Astrocyte (in vitro differentiated cells and primary cell): ENCODE measurements at regions not wholly inside any gene's neighbourhood (a gene's known extent, or its start where the extent isn't known, plus 50 kb on each side); places are given as distances from the start of the nearest gene placed in this dataset.

Experiments used
- DNase-seq: peaks from one replicate; pipeline ENCODE4 v3.0.0-alpha.2; 2010; ENCODE audit warnings: low read depth
- FAIRE-seq: peaks from 2 replicates; lab custom pipeline; 2011; peaks lifted over from hg19 to GRCh38; lab: Jason Lieb, UNC
- H2AFZ ChIP-seq: 2 replicates; pipeline ENCODE4 v1.6.0; 2012; ENCODE audit warnings: low read depth, low read length, inconsistent platforms
- H3K27ac ChIP-seq: 2 replicates; pipeline ENCODE4 v1.5.1; 2011; ENCODE audit warnings: low read depth, low read length, inconsistent platforms
- H3K27me3 ChIP-seq: 2 replicates; pipeline ENCODE4 v1.6.0; 2011; ENCODE audit warnings: low read length, inconsistent platforms; ENCODE audit not compliant: insufficient read depth
- H3K36me3 ChIP-seq: 2 replicates; pipeline ENCODE4 v1.5.1; 2011; ENCODE audit warnings: low read length, inconsistent platforms; ENCODE audit not compliant: insufficient read depth
- H3K4me1 ChIP-seq: 2 replicates; pipeline ENCODE4 v1.5.1; 2011; ENCODE audit warnings: low read length, inconsistent platforms; ENCODE audit not compliant: insufficient read depth
- H3K4me2 ChIP-seq: 2 replicates; pipeline ENCODE4 v1.6.0; 2012; ENCODE audit warnings: low read length, inconsistent platforms
- H3K4me3 ChIP-seq: 2 replicates; pipeline ENCODE4 v1.5.1; 2011; ENCODE audit warnings: low read depth, mild to moderate bottlenecking, low read length, inconsistent platforms; ENCODE audit not compliant: insufficient read depth
- H3K79me2 ChIP-seq: 2 replicates; pipeline ENCODE4 v1.6.0; 2012; ENCODE audit warnings: mild to moderate bottlenecking, low read length, inconsistent platforms; ENCODE audit not compliant: insufficient read depth
- H3K9ac ChIP-seq: 2 replicates; pipeline ENCODE4 v1.6.0; 2012; ENCODE audit warnings: mild to moderate bottlenecking, low read length, inconsistent platforms
- H3K9me3 ChIP-seq: 2 replicates; pipeline ENCODE4 v1.5.1; 2012; ENCODE audit warnings: low read depth, mild to moderate bottlenecking, low read length, inconsistent platforms; ENCODE audit not compliant: insufficient read depth
- H4K20me1 ChIP-seq: 2 replicates; pipeline ENCODE4 v1.6.0; 2012; ENCODE audit warnings: low read length, inconsistent platforms; ENCODE audit not compliant: insufficient read depth
- H3K27ac Mint-ChIP-seq: one replicate; pipeline ENCODE4 v1.8.0; 2021; ENCODE audit warnings: mild to moderate bottlenecking, mixed read lengths; ENCODE audit not compliant: unreplicated experiment
- H3K27me3 Mint-ChIP-seq: one replicate; pipeline ENCODE4 v1.8.0; 2021; ENCODE audit warnings: low read depth, mixed read lengths; ENCODE audit not compliant: unreplicated experiment
- H3K36me3 Mint-ChIP-seq: one replicate; pipeline ENCODE4 v1.8.0; 2021; ENCODE audit warnings: low read depth, mixed read lengths; ENCODE audit not compliant: unreplicated experiment
- H3K4me1 Mint-ChIP-seq: one replicate; pipeline ENCODE4 v1.8.0; 2021; ENCODE audit warnings: low read depth, mixed read lengths; ENCODE audit not compliant: unreplicated experiment
- H3K4me3 Mint-ChIP-seq: one replicate; pipeline ENCODE4 v1.8.0; 2021; ENCODE audit warnings: mild to moderate bottlenecking, moderate library complexity, mixed read lengths; ENCODE audit not compliant: unreplicated experiment
- H3K9me3 Mint-ChIP-seq: one replicate; pipeline ENCODE4 v1.8.0; 2021; ENCODE audit warnings: mild to moderate bottlenecking, mixed read lengths; ENCODE audit not compliant: unreplicated experiment
- CTCF ChIP-seq: IDR thresholded peaks from 2 replicates; pipeline ENCODE4 v1.5.1; 2011; ENCODE audit warnings: low read depth, mild to moderate bottlenecking, inconsistent platforms, low read length, moderate library complexity; ENCODE audit not compliant: insufficient read depth
- EZH2 ChIP-seq: IDR thresholded peaks from 2 replicates; pipeline ENCODE4 v1.6.1; 2012; ENCODE audit warnings: mild to moderate bottlenecking, low read length, inconsistent platforms; ENCODE audit not compliant: insufficient read depth

DNA sequence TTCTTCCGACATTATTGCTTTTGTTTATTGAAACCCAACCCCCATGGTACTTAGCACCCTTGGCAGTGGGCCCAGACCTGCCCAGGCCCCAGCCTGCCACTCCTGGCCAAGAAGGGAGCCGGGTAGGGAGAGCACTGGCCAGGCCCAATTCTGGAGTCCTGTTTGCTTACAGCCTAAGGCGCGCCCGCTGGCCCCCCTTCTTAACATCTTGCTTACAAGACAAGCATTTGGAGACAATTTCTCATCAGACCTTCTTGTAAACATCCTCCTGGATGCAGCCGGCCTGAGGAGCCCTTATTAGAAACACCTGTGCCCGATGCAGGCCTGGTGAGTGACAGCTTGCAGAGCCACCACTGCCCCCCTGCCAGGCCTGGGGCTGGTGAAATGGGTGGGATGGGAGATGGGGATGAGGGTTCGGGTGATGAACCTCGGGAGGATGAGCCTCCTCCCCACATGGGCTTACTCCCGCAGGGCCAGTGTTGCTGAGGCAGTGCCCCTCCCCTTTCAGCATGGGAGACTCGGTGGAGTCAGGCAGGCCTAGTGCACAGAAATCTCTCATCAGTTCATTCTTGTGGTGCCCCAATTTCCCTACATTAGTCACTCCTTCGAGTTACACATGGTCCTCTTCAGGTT lies 217.5 kb downstream of the CYP26B1 start:
- peaks cover 11% of the 10 kb centered on the region for H3K9me3 Mint-ChIP-seq
- H3K27me3 Mint-ChIP-seq = peaks cover 40% of the 10 kb centered on the region
- FAIRE-seq = no peak

GRCh38 chr2:71929482-71929772 lies 218.2 kb downstream of the CYP26B1 start:
- no peak overlapping the region for H3K4me3 ChIP-seq
- H4K20me1 ChIP-seq = no peaks in the 10 kb centered on the region
- Mint-ChIP-seq H3K4me1 (no peaks in the 10 kb centered on the region), H3K27ac (no peak overlapping the region), H3K36me3 (no peaks in the 10 kb centered on the region), H3K9me3 (peaks cover 14% of the 10 kb centered on the region), H3K4me3 (no peak overlapping the region), H3K27me3 (peaks cover 43% of the 10 kb centered on the region)
- no peaks in the 10 kb centered on the region for H3K36me3 ChIP-seq
- no peak overlapping the region for H3K27ac ChIP-seq
- H3K9me3 ChIP-seq = no peaks in the 10 kb centered on the region
- no peak overlapping the region for H2AFZ ChIP-seq
- H3K4me1 ChIP-seq = no peaks in the 10 kb centered on the region
- no peak overlapping the region for H3K9ac ChIP-seq
- H3K27me3 ChIP-seq = no peaks in the 10 kb centered on the region
- no peaks in the 10 kb centered on the region for H3K79me2 ChIP-seq
- H3K4me2 ChIP-seq = no peak overlapping the region
- FAIRE-seq (no peak), DNase-seq (no peak)
- TF ChIP-seq EZH2 (no peak), CTCF (no peak)

More for the DNA sequence above, 217.5 kb downstream of the CYP26B1 start:
- no peak for DNase-seq
- Histone ChIP-seq H3K9ac (no peak overlapping the region), H3K27ac (no peak overlapping the region), H3K36me3 (no peaks in the 10 kb centered on the region), H3K4me1 (peaks cover under 1% of the 10 kb centered on the region), H3K79me2 (no peaks in the 10 kb centered on the region), H3K9me3 (no peaks in the 10 kb centered on the region), H2AFZ (no peak overlapping the region), H3K27me3 (no peaks in the 10 kb centered on the region), H4K20me1 (no peaks in the 10 kb centered on the region), H3K4me3 (no peak overlapping the region), H3K4me2 (no peak overlapping the region)
- no peaks in the 10 kb centered on the region for H3K4me1 Mint-ChIP-seq
- no peak overlapping the region for H3K27ac Mint-ChIP-seq
- no peak overlapping the region for H3K4me3 Mint-ChIP-seq
- TF ChIP-seq CTCF (no peak), EZH2 (no peak)
- H3K36me3 Mint-ChIP-seq = no peaks in the 10 kb centered on the region

GRCh38 chr2:71928734-71929481 lies 218.8 kb downstream of the CYP26B1 start:
- H3K27me3 Mint-ChIP-seq = peaks cover 39% of the 10 kb centered on the region
- no peak overlapping the region for H3K4me3 ChIP-seq
- H3K4me2 ChIP-seq = no peak overlapping the region

More at GRCh38 chr2:71928734-71929481, 218.8 kb downstream of the CYP26B1 start:
- no peak for FAIRE-seq
- Histone ChIP-seq H3K27me3 (no peaks in the 10 kb centered on the region), H3K27ac (no peak overlapping the region), H2AFZ (no peak overlapping the region), H3K9me3 (no peaks in the 10 kb centered on the region), H3K36me3 (no peaks in the 10 kb centered on the region), H3K9ac (no peak overlapping the region), H3K4me1 (no peaks in the 10 kb centered on the region), H4K20me1 (no peaks in the 10 kb centered on the region), H3K79me2 (no peaks in the 10 kb centered on the region)
- H3K4me1 Mint-ChIP-seq = no peaks in the 10 kb centered on the region
- H3K4me3 Mint-ChIP-seq = no peak overlapping the region
- DNase-seq = no peak
- H3K36me3 Mint-ChIP-seq = no peaks in the 10 kb centered on the region
- H3K27ac Mint-ChIP-seq = no peak overlapping the region
- TF ChIP-seq CTCF (no peak), EZH2 (no peak)
- peaks cover 13% of the 10 kb centered on the region for H3K9me3 Mint-ChIP-seq
